SK-N-SH (cell line): ENCODE measurements at regions not wholly inside any gene's neighbourhood (a gene's known extent, or its start where the extent isn't known, plus 50 kb on each side); places are given as distances from the start of the nearest gene placed in this dataset.

Experiments used
- CTCF ChIP-seq: fragments of 200-600 bp; sonication (generic); IDR thresholded peaks from 2 replicates; pipeline ENCODE4 v1.6.1; 2017; ENCODE audit warnings: antibody characterized with exemption, mild to moderate bottlenecking, moderate library complexity
- EZH2phosphoT487 ChIP-seq: fragments of 200-600 bp; sonication (generic); IDR thresholded peaks from 2 replicates; pipeline ENCODE4 v1.6.1; 2017; ENCODE audit warnings: low read depth, mixed run types, mild to moderate bottlenecking, antibody characterized with exemption, moderate library complexity, borderline replicate concordance
- FOSL2 ChIP-seq: IDR thresholded peaks from 2 replicates; pipeline ENCODE4 v1.4.0; 2012; ENCODE audit warnings: low read depth, mild to moderate bottlenecking, moderate library complexity, borderline replicate concordance
- MAX ChIP-seq: IDR thresholded peaks from 2 replicates; pipeline ENCODE4 v1.4.0; 2012; ENCODE audit warnings: low read depth
- PBX3 ChIP-seq: IDR thresholded peaks from 2 replicates; pipeline ENCODE4; 2012
- REST ChIP-seq: IDR thresholded peaks from 2 replicates; pipeline ENCODE4 v1.6.1; 2012; ENCODE audit warnings: mild to moderate bottlenecking, low read depth, low read length, moderate library complexity
- RXRA ChIP-seq: IDR thresholded peaks from 2 replicates; pipeline ENCODE4 v1.4.0; 2012; ENCODE audit warnings: low read depth, mild to moderate bottlenecking, borderline replicate concordance
- SIN3A ChIP-seq: IDR thresholded peaks from 2 replicates; pipeline ENCODE4 v1.6.1; 2012; ENCODE audit warnings: low read depth, mild to moderate bottlenecking, low read length, moderate library complexity, borderline replicate concordance
- USF1 ChIP-seq: IDR thresholded peaks from 2 replicates; pipeline ENCODE4 v1.4.0; 2012; ENCODE audit warnings: low read depth, borderline replicate concordance

GRCh38 chr18:73544032-73544431 lies 603.6 kb downstream of the FBXO15 start:
- TF ChIP-seq PBX3 (no peak), CTCF (no peak), SIN3A (no peak), REST (no peak), RXRA (no peak), EZH2phosphoT487 (no peak), MAX (no peak), FOSL2 (no peak), USF1 (no peak)
